GF-D8 (cell line): ENCODE measurements at regions not wholly inside any gene's neighbourhood (a gene's known extent, or its start where the extent isn't known, plus 50 kb on each side); places are given as distances from the start of the nearest gene placed in this dataset.

Experiments
- DNase-seq: peaks from one replicate; lab custom pipeline; 2025; lab: John Stamatoyannopoulos, UW

DNA sequence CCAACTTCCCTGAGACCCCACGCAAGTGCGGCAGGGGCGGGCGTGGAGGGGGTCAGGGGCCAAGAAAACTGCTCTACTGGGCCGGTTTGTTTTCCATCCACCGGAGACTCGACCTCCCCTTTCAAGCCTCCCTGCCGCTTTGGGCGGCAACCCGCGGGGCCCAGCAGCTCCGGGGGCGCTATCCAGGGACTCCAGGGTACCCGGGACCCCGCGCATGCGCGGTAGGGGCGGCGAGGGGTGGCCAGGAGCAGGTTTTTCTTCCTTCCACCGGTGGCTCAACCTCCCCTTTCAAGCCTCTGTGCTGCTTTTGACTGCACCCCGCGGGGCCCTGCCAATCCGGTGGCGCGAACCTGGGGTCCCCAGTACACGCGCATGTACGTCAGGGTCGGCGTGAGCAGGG is 323.5 kb downstream of the ALG10 start:
- no peak for DNase-seq

DNA sequence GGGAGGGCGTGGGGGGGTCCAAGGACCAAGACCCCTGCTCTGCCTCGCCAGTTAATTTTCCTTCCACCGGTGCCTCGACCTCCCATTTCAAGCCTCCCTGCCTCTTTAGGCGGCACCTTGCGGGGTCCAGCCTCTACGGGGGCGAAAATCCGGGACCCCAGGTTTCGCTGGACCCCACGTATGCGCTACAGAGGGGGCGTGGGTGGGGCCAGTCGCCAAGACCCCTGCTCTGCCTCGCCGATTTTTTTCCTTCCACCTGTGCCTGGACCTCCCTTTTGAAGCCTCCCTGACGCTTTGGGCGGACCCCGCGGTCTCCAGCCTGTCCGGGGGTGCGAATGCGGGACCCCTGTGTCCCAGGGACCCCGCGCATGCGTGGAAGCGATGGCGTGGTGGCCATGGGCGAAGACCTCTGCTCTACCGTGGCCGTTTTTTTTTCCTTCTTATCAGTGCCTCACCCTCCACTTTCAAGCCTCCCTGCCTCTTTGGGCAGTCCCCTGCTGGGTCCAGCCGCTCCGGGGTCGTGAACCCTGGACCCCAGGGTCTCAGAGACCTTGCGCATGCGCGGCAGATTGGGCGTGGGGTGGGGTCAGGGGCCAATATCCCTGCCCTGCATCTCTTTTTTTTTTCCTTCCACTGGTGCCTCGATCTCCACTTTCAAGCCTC is 324.2 kb downstream of the ALG10 start:
- DNase-seq: no peak

DNA sequence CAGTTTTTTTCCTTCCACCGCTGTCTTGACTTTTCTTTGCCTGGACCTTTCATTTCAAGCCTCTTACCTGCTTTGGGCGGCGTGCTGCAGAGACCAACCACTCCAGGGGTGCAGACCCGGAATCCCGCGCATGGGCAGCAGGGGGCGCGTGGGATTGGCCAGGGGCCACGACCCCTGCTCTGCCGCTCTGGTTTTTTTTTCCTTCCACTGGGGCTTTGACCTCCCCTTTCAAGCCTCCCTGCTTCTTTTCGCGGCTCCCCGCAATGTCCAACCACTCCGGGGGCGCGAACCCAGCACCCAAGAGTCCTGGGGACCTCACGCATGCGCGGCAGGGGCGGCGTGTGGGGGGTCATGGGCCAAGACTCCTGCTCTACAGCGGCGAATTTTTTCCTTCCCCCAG is 325.1 kb downstream of the ALG10 start:
- DNase-seq: no peak

DNA sequence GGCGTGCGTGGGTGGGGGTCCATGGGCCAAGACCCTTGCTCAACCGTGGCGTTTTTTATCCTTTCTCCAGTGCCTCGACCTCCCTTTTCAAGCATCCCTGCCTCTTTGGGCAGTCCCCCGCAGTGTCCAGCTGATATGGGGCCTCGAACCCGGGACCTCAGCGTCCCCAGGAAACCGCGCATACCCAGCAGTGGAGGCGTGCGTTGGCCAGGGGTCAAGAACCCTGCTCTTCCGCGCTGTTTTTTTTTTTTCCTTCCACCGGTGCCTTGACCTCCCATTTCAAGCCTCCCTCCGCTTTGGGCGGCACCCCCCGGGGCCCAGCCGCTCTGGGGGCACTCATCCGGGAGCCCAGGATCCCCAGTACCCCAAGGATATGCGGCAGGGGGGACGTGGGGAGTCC is 325.8 kb downstream of the ALG10 start:
- no peak for DNase-seq

DNA sequence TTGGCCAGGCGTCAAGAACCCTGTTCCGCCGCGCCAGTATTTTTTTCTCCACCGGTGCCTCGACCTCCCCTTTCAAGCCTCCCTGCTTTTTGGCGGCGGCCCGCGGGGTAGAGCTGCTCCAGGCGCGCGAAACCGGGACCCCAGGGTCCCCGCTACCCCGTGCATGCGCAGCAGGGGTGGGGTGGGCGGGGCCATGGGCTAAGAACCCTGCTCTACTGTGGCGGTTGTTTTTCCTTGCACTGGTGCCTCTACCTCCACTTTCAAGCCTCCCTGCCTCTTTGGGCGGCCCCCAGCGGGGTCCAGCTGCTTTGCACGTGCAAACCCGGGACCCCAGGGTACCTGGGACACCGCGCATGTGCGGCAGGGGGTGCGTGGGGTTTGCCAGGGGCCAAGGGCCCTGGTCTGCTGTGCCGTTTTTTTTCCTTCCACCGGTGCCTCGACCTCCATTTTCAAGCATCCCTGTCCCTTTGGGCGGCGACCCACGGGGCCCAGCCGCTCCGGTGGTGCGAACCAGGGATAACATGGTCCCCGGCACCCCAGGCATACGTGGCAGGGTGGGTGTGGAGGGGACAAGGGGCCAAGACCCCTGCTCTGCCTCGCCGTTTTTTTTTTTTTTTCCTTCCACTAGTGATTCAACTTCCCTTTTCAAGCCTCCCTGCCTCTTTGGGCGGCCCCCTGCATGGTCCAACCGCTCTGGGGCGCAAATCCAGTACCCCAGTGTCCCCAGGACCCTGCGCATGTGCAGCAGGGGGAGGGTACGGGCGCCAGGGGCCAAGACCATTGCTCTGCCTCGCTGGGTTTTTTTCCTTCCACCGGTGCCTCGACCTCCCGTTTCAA is 326.8 kb downstream of the ALG10 start:
- DNase-seq: no peak

DNA sequence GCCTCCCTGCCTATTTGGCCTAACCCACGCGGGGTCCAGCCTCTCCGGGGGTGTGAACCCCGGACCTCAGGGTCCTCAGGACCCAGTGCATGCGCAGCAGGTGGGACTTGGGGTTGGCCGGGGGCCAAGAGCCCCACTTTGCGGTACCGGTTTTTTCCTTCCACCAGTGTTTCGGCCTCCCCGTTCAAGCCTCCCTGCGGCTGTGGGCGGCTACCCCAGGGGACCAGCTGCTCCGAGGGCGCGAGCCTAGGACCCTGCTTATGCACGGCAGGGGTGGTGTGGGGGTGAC is 327.3 kb downstream of the ALG10 start:
- DNase-seq: no peak

DNA sequence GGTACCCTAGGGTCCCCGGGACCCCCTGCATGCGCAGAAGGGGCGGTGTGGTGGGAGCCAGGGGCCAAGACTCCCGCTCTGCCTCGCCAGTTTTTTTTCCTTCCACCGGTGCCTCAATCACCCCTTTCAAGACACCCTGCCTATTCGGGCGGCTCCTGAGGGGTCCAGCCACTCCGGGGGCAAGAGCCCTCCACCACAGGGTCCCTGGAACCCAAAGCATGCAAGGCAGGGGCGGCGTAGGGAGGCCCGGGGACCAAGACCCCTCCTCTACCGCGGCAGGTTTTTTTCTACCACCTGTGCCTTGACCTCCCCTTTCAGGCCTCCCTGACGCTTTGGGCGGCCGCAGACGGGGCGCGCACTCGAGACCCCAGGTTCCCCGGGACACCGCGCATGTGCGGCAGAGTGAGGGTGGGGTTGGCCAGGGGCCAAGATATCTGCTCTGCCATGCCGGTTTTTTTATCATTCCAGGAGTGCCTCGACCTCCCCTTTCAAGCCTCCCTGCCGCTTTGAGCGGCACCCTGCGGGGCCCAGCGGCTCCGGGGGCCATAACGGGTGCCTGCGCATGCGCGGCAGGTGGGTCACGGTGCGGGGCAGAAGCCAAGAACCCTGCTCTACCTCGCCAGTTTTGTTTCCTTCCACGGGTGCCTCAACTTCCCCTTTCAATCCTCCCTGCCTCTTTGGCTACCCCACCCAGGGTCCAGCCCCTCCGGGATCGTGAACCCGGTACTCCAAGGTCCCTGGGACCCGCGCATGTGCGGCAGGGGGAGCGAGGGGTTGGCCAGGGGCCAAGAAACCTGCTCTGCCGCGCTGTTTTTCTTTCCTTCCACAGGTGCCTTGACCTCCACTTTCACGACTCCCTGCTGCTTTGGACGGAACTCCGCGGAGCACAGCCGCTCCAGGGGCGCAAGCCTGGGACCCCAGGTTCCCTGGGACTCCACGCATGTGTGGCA is 328.1 kb downstream of the ALG10 start:
- DNase-seq: no peak

DNA sequence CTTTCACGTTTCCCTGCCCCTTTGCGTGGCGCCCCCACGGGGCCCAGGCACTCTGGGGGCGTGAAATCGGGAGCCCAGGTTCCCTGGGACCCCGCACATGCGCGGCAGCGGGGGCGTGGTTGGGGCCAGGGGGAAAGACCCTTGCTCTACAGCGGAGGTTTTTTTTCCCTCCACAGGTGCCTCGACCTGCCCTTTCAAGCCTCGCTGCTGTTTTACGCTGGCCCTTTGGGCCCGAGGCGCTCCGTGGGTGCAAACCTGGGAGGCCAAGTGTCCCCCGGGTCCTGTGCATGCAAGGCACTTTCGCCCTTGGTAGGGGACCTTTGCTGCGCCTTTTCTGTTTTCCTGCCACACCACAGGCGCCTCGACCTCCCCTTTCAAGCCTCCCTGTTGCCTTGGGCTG is 329.8 kb downstream of the ALG10 start:
- no peak for DNase-seq

DNA sequence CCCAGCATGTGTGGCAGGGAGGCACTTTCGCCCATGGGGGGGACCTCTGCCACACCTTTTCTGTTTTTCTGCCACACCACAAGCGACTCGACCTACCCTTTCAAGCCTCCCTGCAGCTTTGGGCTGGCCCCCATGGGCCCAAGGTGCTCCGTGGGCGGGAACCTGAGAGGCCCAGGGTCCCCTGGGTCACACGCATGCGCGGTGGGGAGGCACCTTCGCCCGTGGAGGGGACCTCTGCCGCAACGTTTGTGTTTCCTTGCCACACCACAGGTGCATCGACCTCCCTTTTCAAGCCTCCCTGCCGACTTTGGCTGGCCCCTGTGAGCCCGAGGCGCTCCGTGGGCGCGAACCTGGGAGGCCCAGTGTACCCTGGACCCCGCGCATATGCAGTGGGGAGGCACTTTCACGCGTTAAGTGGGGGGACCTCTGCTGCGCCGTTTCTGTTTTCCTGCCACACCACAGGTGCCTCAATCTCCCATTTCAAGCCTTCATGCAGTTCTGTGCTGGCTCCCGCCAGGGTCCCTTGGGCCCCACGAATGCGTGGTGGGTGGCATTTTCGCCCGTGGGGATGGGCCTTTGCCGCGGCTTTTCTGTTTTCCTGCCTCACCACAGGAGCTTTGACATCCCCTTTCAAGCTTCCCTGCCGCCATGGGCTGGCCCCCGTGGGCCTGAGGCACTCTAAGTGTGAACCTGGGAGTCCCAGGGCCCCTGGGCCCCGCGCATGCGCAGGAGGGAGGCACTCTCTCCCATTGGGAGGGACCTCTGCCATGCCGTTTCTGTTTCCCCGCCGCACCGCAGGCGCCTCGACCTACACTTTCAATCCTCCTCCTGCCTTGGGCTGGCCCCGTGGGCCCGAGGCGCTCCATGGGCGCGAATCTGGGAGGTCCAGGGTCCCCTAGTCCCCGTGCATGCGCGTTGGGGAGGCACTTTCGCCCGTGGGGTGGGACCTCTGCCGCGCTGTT is 332.2 kb downstream of the ALG10 start:
- DNase-seq: no peak

DNA sequence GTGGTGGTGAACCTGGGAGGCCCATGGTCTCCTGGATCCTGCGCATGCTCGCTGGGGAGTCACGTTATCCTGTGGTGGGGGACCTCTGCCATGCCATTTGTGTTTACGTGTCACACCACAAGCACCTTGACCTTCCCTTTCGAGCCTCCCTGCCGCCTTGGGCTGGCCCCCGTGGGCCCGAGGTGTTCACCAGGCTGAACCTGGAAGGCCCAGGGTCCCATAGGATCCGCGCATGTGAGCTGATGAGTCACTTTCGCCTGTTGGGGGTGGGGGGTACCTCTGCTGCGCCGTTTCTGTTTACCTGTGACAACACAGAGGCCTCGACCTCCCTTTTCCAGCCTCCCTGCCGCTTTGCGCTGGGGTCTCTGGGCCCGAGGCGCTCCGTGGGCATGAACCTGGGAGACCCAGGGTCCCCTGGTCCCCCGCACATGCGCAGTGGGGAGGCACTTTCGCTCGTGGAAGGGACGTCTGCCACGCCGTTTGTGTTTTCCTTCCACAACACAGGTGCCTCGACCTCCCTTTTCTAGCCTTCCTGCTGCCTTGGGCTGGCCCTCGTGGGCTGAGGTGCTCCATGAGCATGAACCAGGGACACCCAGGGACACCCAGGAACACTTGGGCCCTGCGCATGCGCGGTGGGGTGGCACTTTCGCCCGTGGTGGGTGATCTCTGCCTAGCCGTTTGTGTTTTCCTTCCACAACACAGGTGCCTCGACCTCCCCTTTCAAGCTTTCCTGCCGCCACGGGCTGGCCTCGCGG is 334.1 kb downstream of the ALG10 start:
- no peak for DNase-seq

DNA sequence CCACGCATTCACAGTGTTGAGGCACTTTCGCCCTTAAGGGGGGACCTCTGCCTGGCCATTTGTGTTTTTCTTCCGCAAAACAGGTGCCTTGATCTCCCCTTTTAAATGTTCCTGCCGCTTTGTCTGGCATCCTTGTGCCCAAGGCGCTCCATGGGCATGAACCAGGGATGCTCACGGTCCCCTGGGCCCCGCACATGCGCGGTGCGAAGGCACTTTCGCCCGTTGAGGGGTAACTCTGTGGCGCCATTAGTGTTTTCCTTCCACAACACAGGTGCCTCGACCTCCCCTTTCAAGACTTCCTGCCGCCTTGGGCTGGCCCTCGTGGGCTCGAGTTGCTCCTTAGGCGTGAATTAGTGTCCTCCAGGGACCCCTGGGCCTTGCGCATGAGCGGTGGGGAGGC is 335.5 kb downstream of the ALG10 start:
- DNase-seq: no peak

DNA sequence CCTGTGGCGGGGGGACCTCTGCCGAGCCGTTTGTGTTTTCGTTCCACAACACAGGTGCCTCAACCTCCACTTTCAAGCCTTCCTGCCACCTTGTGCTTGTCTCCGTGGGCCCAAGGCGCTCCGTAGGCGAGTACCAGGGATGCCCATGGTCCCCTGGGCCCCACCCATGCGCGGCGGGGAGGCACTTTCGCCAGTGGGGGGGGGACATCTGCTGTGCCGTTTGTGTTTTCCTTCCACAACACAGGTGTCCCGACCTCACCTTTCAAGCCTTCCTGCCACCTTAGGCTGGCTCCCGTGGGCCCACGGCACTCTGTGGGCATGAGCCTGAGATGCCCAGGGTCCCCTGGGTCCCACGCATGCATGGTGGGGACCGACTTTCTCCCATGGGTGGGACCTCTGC is 335.9 kb downstream of the ALG10 start:
- DNase-seq: no peak

DNA sequence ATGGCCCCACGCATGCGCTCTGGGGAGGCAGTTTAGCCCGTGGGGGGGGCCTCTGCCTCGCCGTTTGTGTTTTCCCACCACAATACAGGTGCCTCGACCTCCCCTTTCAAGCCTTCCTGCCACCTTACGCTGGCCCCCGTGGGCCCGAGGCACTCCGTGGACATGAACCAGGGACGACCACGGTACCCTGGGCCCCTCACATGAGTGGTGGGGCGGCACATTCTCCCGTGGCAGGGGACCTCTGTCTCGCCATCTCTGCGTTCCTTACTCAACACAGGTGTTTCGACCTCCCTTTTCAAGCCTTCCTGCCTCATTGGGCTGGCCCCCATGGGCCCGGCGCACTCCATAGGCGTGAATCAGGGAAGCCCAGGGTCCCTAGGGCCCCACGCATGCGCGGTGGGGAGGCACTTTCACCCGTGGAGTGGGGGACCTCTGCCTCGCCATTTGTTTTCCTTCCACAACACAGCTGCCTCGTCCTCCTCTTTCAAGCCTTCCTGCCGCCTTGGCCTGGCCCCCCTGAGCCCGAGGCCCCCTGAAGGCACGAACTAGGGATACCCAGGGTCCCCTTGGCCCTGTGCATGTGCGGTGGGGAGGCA is 339.5 kb downstream of the ALG10 start:
- DNase-seq: no peak

DNA sequence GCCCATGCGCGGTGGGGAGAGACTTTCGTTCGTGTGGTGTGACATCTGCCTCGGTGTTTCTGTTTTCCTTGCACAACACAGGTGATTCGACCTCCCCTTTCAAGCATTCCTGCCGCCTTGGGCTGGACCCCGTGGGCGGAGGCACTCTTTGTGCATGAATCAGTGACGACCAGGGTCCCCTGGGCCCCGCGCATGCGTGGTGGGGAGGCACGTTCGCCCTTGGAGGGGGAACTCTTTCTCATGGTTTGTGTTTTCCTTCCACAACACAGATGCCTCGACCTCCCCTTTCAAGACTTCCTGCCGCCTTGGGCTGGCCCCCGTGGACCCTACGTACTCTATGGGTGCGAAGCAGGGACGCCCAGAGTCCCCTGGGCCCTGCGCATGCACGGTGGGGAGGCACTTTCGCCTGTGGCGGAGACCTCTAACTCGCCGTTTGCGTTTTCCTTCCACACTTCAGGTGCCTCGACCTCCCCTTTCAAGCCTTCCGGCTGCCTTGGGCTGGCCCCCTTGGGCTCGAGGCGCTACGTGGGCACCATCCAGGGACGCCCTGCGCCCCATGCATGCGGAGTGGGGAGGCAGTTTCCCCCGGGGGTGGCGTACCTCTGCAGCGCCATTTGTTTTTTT is 340.9 kb downstream of the ALG10 start:
- no peak for DNase-seq

DNA sequence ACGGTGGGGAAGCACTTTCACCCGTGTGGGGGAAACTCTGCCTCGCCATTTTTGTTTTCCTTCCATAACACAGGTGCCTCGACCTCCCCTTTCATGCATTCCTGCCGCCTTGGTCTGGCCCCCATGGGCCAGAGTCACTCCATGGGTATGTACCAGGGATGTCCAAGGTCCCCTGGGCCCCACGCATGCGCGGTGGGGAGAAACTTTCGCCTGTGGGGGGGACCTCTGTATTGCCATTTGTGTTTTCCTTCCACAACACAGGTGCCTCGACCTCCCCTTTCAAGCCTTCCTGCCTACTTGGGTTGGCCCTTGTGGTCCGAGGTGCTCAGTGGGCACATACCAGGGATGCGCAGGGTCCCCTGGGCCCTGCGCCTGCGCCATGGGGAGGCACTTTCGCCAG is 345.8 kb downstream of the ALG10 start:
- no peak for DNase-seq

DNA sequence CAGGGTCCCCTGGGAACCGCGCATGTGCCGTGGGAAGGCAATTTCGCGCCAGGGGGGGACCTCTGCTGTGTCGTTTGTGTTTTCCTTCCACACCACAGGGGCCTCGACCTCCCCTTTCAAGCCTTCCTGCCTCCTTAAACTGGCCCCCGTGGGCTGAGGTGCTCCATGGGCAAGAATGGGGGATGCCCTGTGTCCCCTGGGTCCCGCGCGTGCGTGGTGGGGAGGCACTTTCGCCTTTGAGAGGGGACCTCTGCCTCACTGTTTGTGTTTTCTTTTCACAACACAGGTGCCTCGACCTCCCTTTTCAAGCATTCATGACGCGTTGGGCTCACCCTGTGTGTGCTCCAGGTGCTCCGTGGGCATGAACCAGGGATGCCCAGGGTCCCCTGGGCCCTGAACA is 348.8 kb downstream of the ALG10 start:
- no peak for DNase-seq

DNA sequence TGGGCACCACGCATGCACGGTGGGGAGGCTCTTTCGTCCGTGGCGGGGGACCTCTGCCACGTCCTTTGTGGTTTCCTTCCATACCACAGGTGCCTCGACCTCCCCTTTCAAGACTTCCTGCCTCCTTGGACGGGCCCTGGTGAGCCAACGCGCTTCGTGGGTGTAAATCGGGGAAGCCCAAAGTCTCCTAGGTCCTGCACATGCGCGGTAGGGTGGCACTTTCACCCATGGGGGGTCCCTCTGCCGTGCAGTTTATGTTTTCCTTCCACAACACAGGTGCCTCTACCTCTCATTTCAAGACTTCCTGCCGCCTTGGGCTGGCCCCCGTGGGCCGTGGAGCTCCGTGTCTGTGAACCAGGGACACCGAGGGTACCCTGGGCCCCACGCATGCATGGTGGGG is 349.7 kb downstream of the ALG10 start:
- no peak for DNase-seq

DNA sequence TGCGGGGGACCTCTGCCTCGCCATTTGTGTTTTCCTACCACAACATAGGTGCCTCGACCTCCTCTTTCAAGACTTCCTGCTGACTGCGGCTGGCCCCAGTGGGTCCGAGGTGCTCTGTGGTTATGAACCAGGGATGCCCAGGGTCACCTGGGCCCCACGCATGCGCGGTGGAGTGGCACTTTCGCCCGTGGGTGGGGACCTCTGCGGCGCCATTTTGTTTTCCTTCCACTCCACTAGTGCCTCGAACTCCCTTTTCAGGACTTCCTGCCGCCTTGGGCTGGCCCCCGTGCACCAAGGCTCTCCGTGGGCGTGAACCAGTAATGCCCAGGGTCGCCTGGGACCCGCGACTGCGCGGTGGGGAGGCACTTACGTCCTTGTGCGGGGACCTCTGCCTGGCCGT is 351.6 kb downstream of the ALG10 start:
- DNase-seq: no peak

DNA sequence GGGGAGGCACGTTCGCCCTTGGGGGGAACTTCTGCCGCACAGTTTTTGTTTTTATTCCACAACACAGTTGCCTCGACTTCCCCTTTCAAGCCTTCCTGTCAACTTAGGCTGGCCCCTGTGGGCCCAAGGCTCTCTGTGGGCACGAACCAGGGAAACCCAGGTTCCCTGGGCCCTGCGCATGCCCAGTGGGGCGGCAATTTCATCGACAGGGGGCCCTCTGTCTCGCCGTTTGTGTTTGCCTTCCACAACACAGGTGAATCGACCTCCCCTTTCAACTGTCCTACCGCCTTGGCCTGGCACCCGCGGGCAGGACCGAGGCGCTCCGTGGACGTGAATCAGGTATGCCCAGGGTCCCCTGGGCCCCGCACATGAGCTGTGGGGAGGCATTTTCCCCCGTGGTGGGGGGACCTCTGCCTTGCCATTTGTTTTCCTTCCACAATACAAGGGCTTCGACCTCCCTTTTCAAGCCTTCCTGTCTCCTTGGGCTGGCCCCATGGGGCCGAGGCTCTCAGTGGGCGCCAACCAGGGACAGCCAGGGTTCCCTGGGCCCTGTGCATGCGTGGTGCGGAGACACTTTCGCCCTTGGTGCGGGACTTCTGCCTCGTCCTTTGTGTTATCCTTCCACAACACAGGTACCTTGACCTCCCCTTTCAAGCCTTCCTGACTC is 354.0 kb downstream of the ALG10 start:
- no peak for DNase-seq
